Lower lobe of right lung (tissue), 2 donors: ENCODE measurements at regions not wholly inside any gene's neighbourhood (a gene's known extent, or its start where the extent isn't known, plus 50 kb on each side); places are given as distances from the start of the nearest gene placed in this dataset.

ENCODE experiments used
- ATAC-seq, 2 donors: fragments of 200-7000 bp; cut with Tn5 transposase; one replicate each; pipeline ENCODE4 v1.9.1; 2020 to 2022; ENCODE audit warnings: mild to moderate bottlenecking in 2 of 2, moderate library complexity in 2 of 2
- DNase-seq: peaks from one replicate; pipeline ENCODE4 v3.0.0-alpha.2; 2020
- H3K27ac ChIP-seq: fragments of 200-600 bp; one replicate; pipeline ENCODE4 v1.8.0; 2022
- H3K27me3 ChIP-seq: fragments of 200-600 bp; one replicate; pipeline ENCODE4 v1.8.0; 2022; ENCODE audit warnings: low read depth
- H3K36me3 ChIP-seq: fragments of 200-600 bp; one replicate; pipeline ENCODE4 v1.8.0; 2022; ENCODE audit warnings: mild to moderate bottlenecking
- H3K4me1 ChIP-seq: fragments of 200-600 bp; one replicate; pipeline ENCODE4 v1.8.0; 2022
- H3K4me3 ChIP-seq: fragments of 200-600 bp; one replicate; pipeline ENCODE4 v1.8.0; 2022; ENCODE audit warnings: mild to moderate bottlenecking
- H3K9me3 ChIP-seq: fragments of 200-600 bp; one replicate; pipeline ENCODE4 v1.8.0; 2022
- intact Hi-C: fragments of 100-400 bp; cut with DNase I; formaldehyde crosslinking; loops from one replicate; pipeline ENCODE4 v1.11.0; 2022
- TF ChIP-seq, protein P1 (sequence below): fragments of 200-600 bp; IDR thresholded peaks from one replicate; pipeline ENCODE4 v1.8.0; 2022; ENCODE audit warnings: antibody characterized with exemption, mild to moderate bottlenecking
- donor health status: DM: no; HTN: yes; CAD: no; lungs with severe emphysema.

DNA sequence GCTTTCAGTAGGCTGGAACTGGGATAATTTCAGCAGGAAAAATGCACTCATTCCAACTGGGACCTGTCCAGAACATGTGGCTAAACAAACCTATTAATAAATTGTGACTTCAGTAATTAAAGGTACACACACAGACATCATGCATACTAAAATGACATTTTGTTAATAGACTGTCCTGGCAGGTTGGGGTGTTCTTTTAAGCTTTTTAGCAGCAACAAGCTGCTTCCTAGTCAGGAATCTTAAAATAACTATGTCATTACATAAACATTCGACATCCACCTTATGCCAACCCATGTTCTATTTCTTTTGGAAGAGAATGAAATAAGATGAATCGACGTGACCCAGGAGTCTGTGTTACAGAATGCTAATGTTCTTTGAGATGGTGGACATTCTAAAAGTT, 435.7 kb downstream of the TXNL1 start:
- Histone ChIP-seq H3K4me3 (no peak overlapping the region), H3K9me3 (peaks cover 10% of the 10 kb centered on the region), H3K27ac (no peak overlapping the region), H3K27me3 (no peaks in the 10 kb centered on the region), H3K4me1 (no peaks in the 10 kb centered on the region), H3K36me3 (no peaks in the 10 kb centered on the region)
- DNase-seq (no peak), ATAC-seq (no peak)
- TF ChIP-seq, protein P1, sequence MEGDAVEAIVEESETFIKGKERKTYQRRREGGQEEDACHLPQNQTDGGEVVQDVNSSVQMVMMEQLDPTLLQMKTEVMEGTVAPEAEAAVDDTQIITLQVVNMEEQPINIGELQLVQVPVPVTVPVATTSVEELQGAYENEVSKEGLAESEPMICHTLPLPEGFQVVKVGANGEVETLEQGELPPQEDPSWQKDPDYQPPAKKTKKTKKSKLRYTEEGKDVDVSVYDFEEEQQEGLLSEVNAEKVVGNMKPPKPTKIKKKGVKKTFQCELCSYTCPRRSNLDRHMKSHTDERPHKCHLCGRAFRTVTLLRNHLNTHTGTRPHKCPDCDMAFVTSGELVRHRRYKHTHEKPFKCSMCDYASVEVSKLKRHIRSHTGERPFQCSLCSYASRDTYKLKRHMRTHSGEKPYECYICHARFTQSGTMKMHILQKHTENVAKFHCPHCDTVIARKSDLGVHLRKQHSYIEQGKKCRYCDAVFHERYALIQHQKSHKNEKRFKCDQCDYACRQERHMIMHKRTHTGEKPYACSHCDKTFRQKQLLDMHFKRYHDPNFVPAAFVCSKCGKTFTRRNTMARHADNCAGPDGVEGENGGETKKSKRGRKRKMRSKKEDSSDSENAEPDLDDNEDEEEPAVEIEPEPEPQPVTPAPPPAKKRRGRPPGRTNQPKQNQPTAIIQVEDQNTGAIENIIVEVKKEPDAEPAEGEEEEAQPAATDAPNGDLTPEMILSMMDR = no peak
- intact Hi-C loops = no loop called here

DNA sequence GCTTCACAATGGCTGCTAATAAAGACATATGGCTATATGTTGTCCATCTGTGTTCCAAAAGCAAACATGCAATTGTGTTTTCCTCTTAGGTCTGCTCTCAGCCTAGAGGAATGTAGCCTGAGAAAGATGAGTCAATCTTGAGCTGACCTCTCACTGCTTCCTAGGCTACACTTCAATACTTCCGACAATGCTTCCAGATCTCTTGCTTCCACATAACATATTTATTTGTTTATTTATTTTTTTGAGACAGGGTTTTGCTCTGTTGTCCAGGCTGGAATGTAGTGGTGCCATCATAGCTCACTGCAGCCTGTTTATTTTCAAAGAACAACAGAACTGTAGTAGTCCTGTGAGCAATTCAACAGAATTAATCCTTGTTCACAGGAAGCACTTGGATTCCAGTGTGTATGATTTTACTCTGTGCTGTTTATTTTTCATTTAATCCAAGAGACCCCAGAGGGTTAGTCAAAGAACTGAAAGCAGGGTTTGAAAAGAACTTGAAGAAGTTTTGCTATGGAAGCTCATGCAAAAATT, 437.9 kb downstream of the TXNL1 start:
- intact Hi-C loops = no loop called here
- no peak for DNase-seq
- Histone ChIP-seq H3K4me1 (no peaks in the 10 kb centered on the region), H3K4me3 (no peak overlapping the region), H3K36me3 (no peaks in the 10 kb centered on the region), H3K27me3 (no peaks in the 10 kb centered on the region), H3K9me3 (peaks cover 10% of the 10 kb centered on the region), H3K27ac (no peak overlapping the region)
- ATAC-seq = no peak
- TF ChIP-seq, protein P1 = no peak

DNA sequence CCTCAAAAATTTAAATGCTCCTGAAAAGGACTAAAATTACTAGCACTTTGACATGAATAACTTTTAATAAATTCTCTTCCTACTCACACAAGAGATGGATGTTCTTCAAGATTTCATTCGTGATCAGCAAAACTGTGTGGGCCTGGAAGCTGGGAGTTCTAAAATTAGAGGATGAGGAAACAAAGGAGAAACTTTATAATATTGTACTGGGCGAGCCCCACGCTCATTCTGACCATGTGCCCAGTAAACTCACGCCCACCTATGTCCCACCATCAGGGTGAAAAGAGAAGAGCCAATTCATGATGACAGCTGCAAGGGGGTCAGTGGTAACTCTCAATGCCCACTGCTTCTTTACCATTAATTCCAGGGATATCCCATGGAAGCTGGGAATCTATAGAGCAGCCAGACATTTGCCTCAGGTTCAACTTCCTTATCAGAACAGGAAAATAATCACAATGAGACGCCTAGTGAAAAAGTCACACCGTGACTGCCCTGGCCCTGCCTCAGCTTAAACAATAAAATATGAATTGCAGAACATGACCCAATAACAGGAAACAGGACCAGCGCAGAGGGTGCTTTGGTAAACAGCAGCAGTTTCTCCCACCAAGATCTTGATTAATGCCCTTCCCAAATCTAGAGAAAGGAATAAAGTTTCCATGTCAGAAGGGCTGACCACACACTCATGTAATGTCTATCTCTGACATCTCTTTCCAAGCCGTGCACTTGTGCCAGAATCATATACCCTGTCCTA, 438.6 kb downstream of the TXNL1 start:
- Histone ChIP-seq H3K27ac (no peak overlapping the region), H3K27me3 (no peaks in the 10 kb centered on the region), H3K9me3 (peaks cover 10% of the 10 kb centered on the region), H3K36me3 (no peaks in the 10 kb centered on the region), H3K4me3 (no peak overlapping the region), H3K4me1 (no peaks in the 10 kb centered on the region)
- TF ChIP-seq, protein P1 = no peak
- ATAC-seq (no peak), DNase-seq (no peak)
- intact Hi-C loops = no loop called here

DNA sequence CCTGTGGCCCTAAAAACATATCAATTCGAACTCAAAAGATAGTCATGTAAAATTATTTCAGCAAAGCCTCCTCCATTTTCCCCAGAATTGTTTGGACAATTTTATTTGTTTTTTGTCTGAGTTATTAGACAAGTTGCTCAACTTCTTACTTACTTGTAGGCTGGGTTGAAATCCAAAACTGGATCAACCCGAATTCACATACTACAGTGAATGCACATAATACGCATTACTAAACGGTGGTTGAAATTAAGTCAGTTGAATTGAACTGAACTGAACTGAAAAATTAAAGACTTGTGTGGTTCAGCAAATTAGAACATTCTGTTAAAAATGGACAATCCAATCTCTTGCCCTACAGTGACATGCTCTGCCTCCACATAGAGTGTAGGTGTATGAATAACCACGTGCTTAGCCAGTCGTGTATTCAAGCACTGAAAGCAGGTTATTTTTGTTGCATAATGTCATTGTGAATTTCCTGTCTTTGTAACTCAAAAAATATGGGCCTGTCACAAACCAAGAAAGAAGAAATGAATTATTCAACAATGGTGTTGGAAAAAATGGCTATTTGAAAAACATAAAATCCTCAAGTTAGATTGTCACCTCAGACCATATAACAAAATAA, 441.0 kb downstream of the TXNL1 start:
- H3K36me3 ChIP-seq = no peaks in the 10 kb centered on the region
- H3K27ac ChIP-seq = no peak overlapping the region
- H3K4me3 ChIP-seq = no peak overlapping the region
- intact Hi-C loops = no loop called here
- H3K27me3 ChIP-seq = no peaks in the 10 kb centered on the region
- H3K4me1 ChIP-seq = no peaks in the 10 kb centered on the region
- H3K9me3 ChIP-seq = no peaks in the 10 kb centered on the region
- TF ChIP-seq, protein P1 = no peak
- ATAC-seq (no peak), DNase-seq (no peak)

DNA sequence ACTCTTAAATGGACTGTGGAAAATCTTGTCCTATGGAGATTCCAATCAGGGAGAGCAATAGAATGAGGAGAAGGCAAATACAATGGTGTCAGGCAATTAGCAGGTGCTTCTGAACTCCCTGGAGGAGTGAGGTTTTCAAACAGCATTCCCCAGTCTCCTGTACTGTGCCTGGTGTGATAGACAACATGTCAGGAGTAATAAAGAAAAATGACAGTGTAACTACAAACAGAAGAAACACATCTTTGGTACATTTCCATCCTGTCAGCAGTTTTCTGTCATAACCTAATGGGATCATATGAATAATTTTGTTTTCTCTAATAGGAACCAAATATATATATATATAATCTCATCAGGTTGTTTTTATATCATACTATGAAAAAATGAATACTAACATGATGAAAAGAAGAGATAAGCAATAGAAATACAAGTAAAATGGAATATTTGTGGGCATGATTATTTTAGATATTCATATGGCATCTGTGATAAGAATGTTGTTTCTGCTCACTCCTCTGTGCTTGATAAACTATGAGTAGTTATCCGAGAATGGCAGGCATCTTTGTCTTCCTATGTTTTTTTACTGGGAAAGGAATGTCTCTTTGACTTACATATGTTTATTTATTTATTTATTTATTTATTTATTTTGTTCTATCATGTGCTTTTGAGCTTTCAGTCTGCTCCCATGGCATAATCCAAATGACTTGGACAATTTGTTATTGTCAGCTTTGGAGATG, 441.7 kb downstream of the TXNL1 start:
- no peak for ATAC-seq
- no peaks in the 10 kb centered on the region for H3K36me3 ChIP-seq
- no peaks in the 10 kb centered on the region for H3K27me3 ChIP-seq
- H3K27ac ChIP-seq = no peak overlapping the region
- DNase-seq = no peak
- no peaks in the 10 kb centered on the region for H3K9me3 ChIP-seq
- intact Hi-C loops = no loop called here
- no peak overlapping the region for H3K4me3 ChIP-seq
- TF ChIP-seq, protein P1 = no peak
- H3K4me1 ChIP-seq = no peaks in the 10 kb centered on the region
